Stomach (tissue), 4 donors: ENCODE measurements at regions not wholly inside any gene's neighbourhood (a gene's known extent, or its start where the extent isn't known, plus 50 kb on each side); places are given as distances from the start of the nearest gene placed in this dataset.

Source experiments
- CTCF ChIP-seq, 7 experiments: fragments of 450-650 bp in 4 of 7; fragments of 200-600 bp in 3 of 7; sonication (generic) in 3 of 7; IDR thresholded peaks; one replicate each; pipeline ENCODE4 v1.5.1; 2016 to 2019; ENCODE audit warnings: antibody characterized with exemption in 7 of 7, control low read depth in 2 of 7, mild to moderate bottlenecking in 1 of 7
- EP300 ChIP-seq: sonication (generic); formaldehyde crosslinking; IDR thresholded peaks from one replicate; pipeline ENCODE4 v1.6.1; 2017; ENCODE audit warnings: antibody characterized with exemption
- POLR2A ChIP-seq, 4 donors: fragments of 450-650 bp; IDR thresholded peaks; one replicate each; pipeline ENCODE4 v1.6.1; 2016; ENCODE audit warnings: antibody characterized with exemption in 4 of 4, control low read depth in 2 of 4, mild to moderate bottlenecking in 1 of 4, moderate library complexity in 1 of 4
- POLR2AphosphoS5 ChIP-seq, 3 donors: sonication (generic); formaldehyde crosslinking; IDR thresholded peaks; one replicate each; pipeline ENCODE4 v1.6.1; 2016; ENCODE audit warnings: antibody characterized with exemption in 3 of 3

- no peak for TF ChIP-seq POLR2A (IDR thresholded peaks at IDR 0.05)
- no peak for TF ChIP-seq CTCF (IDR thresholded peaks at IDR 0.05)
- TF ChIP-seq POLR2AphosphoS5 (IDR thresholded peaks at IDR 0.05), result no peak
- TF ChIP-seq EP300, result no peak
Observed at GRCh38 chr9:69986970-69987369, 56.7 kb upstream of the MAMDC2 start.
